T-cell (primary cell): ENCODE measurements at regions not wholly inside any gene's neighbourhood (a gene's known extent, or its start where the extent isn't known, plus 50 kb on each side); places are given as distances from the start of the nearest gene placed in this dataset.

Experiments used
- ATAC-seq, 4 experiments: fragments of 200-7000 bp in 3 of 4; fragments of 150-1000 bp in 1 of 4; cut with Tn5 transposase; replicated peaks in 1 of 4; 1 replicate in 3 of 4; 2 replicates in 1 of 4; pipeline ENCODE4 v1.10.0; 2021; ENCODE audit warnings: moderate library complexity in 3 of 4, mild to moderate bottlenecking in 2 of 4, moderate number of reproducible peaks in 1 of 4
- CTCF ChIA-PET, 2 donors: fragments of 300-600 bp; sonication (Branson Sonifier 250); formaldehyde crosslinking; loops; one replicate each; lab custom pipeline; 2022; ENCODE audit warnings: antibody characterized with exemption in 2 of 2; lab: Charles Lee
- POLR2A ChIA-PET, 2 donors: fragments of 300-600 bp; sonication (Branson Sonifier 250); formaldehyde crosslinking; loops; one replicate each; lab custom pipeline; 2022; ENCODE audit warnings: antibody characterized with exemption in 2 of 2; lab: Charles Lee
- DNase-seq, 35 experiments: peaks; one replicate each; pipeline versions ENCODE4 v3.0.0 to v3.0.0-alpha.2; 2013 to 2023
- H3K27ac ChIP-seq: one replicate; pipeline ENCODE4 v1.5.1; 2013; ENCODE audit warnings: low read length
- H3K27me3 ChIP-seq, 2 experiments: replicated peaks in 1 of 2; 1 replicate in 1 of 2; 2 replicates in 1 of 2; pipeline versions ENCODE4 v1.6.1 to v1.7.0; 2013; ENCODE audit warnings: low read length in 1 of 2, mixed read lengths in 1 of 2; ENCODE audit not compliant: control insufficient read depth in 2 of 2, insufficient read depth in 2 of 2; ENCODE audit errors: extremely low read depth in 1 of 2
- H3K36me3 ChIP-seq, 2 donors: 1 replicate in 1 of 2; 2 replicates in 1 of 2; pipeline versions ENCODE4 v1.6.1 to v1.7.0; 2013; ENCODE audit warnings: low read length in 1 of 2; ENCODE audit not compliant: control insufficient read depth in 2 of 2, insufficient read depth in 1 of 2; ENCODE audit errors: extremely low read depth in 1 of 2
- H3K4me1 ChIP-seq, 2 experiments: 1 replicate in 1 of 2; 2 replicates in 1 of 2; pipeline versions ENCODE4 v1.6.1 to v1.7.0; 2013; ENCODE audit warnings: low read length in 2 of 2, mixed read lengths in 1 of 2; ENCODE audit not compliant: insufficient read depth in 2 of 2, control insufficient read depth in 1 of 2; ENCODE audit errors: extremely low read depth in 1 of 2
- H3K4me3 ChIP-seq, 2 donors: 1 replicate in 1 of 2; 2 replicates in 1 of 2; pipeline versions ENCODE4 v1.5.1 to v1.7.0; 2013; ENCODE audit warnings: mild to moderate bottlenecking in 2 of 2, low read length in 1 of 2, moderate library complexity in 1 of 2; ENCODE audit not compliant: control insufficient read depth in 1 of 2; ENCODE audit errors: extremely low read depth in 1 of 2
- H3K9me3 ChIP-seq: 2 replicates; pipeline ENCODE4 v1.7.0; 2013
- H3K27ac Mint-ChIP-seq, 2 donors: one replicate each; pipeline ENCODE4 v1.8.0; 2020 to 2021; ENCODE audit warnings: mild to moderate bottlenecking in 2 of 2, mixed read lengths in 2 of 2
- H3K27me3 Mint-ChIP-seq, 2 donors: one replicate each; pipeline ENCODE4 v1.8.0; 2021 to 2022; ENCODE audit warnings: mixed read lengths in 2 of 2
- H3K36me3 Mint-ChIP-seq: one replicate; pipeline ENCODE4 v1.8.0; 2021; ENCODE audit warnings: mixed read lengths
- H3K4me1 Mint-ChIP-seq, 3 donors: one replicate each; pipeline ENCODE4 v1.8.0; 2020 to 2022; ENCODE audit warnings: mixed read lengths in 3 of 3, mild to moderate bottlenecking in 1 of 3
- H3K4me3 Mint-ChIP-seq, 3 donors: one replicate each; pipeline ENCODE4 v1.8.0; 2020 to 2022; ENCODE audit warnings: mild to moderate bottlenecking in 3 of 3, mixed read lengths in 3 of 3, moderate library complexity in 3 of 3
- H3K9me3 Mint-ChIP-seq, 3 donors: one replicate each; pipeline ENCODE4 v1.8.0; 2020 to 2022; ENCODE audit warnings: mixed read lengths in 3 of 3
- WGBS: methylation state at CpG from one replicate; pipeline ENCODE4 v1.1.5; 2013; ENCODE audit warnings: missing lambda C conversion rate; ENCODE audit not compliant: insufficient coverage; 5-methylcytosine and 5-hydroxymethylcytosine counted together

GRCh38 chr3:168820810-168821415, 725.2 kb upstream of the GOLIM4 start:
- WGBS = 85% methylated on average over 7 of the region's 8 CpGs
- no peak overlapping the region for H3K27ac Mint-ChIP-seq

GRCh38 chr3:168817177-168817576, 721.5 kb upstream of the GOLIM4 start:
- H3K4me1 Mint-ChIP-seq = no peaks in the 10 kb centered on the region
- WGBS = 92% methylated on average over 2 of the region's 4 CpGs
- H3K4me3 Mint-ChIP-seq = no peak overlapping the region
- POLR2A ChIA-PET = no interaction called here
- H3K4me3 ChIP-seq = no peak overlapping the region
- H3K9me3 Mint-ChIP-seq = no peaks in the 10 kb centered on the region
- DNase-seq (no peak), ATAC-seq (no peak)
- no peaks in the 10 kb centered on the region for H3K27me3 ChIP-seq
- H3K27me3 Mint-ChIP-seq = no peaks in the 10 kb centered on the region
- no peaks in the 10 kb centered on the region for H3K9me3 ChIP-seq
- H3K4me1 ChIP-seq = no peaks in the 10 kb centered on the region
- H3K27ac ChIP-seq = no peak overlapping the region
- H3K27ac Mint-ChIP-seq = no peak overlapping the region
- H3K36me3 Mint-ChIP-seq = no peaks in the 10 kb centered on the region
- CTCF ChIA-PET = no interaction called here
- H3K36me3 ChIP-seq = no peaks in the 10 kb centered on the region

More at GRCh38 chr3:168820810-168821415, 725.2 kb upstream of the GOLIM4 start:
- H3K27me3 ChIP-seq = no peaks in the 10 kb centered on the region
- POLR2A ChIA-PET = interaction anchor here in 1 of 2 donors (0.5 kb wide), 1 partner anchor 13 kb away, joined by 5 read pairs; no protein-coding TSS in a partner anchor
- CTCF ChIA-PET = no interaction called here
- Mint-ChIP-seq H3K4me3 (no peak overlapping the region), H3K4me1 (no peaks in the 10 kb centered on the region), H3K36me3 (no peaks in the 10 kb centered on the region), H3K27me3 (no peaks in the 10 kb centered on the region), H3K9me3 (no peaks in the 10 kb centered on the region)
- H3K27ac ChIP-seq = no peak overlapping the region
- no peak for ATAC-seq
- H3K4me1 ChIP-seq = no peaks in the 10 kb centered on the region
- H3K36me3 ChIP-seq = no peaks in the 10 kb centered on the region
- H3K4me3 ChIP-seq = no peak overlapping the region
- H3K9me3 ChIP-seq = no peaks in the 10 kb centered on the region
- DNase-seq = no peak

- CTCF ChIA-PET = interaction anchor here in 1 of 2 donors (0.6 kb wide), 1 partner anchor 873 kb away, joined by 3 read pairs; no protein-coding TSS in a partner anchor
- no peak overlapping the region for H3K4me3 Mint-ChIP-seq
- H3K9me3 ChIP-seq = no peaks in the 10 kb centered on the region
- H3K9me3 Mint-ChIP-seq = no peaks in the 10 kb centered on the region
- ATAC-seq (no peak), DNase-seq (no peak)
- no peak overlapping the region for H3K4me3 ChIP-seq
- H3K27me3 Mint-ChIP-seq = no peaks in the 10 kb centered on the region
- no peaks in the 10 kb centered on the region for H3K27me3 ChIP-seq
- H3K4me1 Mint-ChIP-seq = no peaks in the 10 kb centered on the region
- WGBS = 86% methylated on average over 1 of the region's 2 CpGs
- POLR2A ChIA-PET = no interaction called here
- H3K4me1 ChIP-seq = no peaks in the 10 kb centered on the region
- no peak overlapping the region for H3K27ac Mint-ChIP-seq
- no peaks in the 10 kb centered on the region for H3K36me3 Mint-ChIP-seq
- no peaks in the 10 kb centered on the region for H3K36me3 ChIP-seq
- H3K27ac ChIP-seq = no peak overlapping the region
These were observed 720.2 kb upstream of the GOLIM4 start for GRCh38 chr3:168815946-168816345.

- Histone ChIP-seq H3K27ac (no peak overlapping the region), H3K4me3 (no peak overlapping the region), H3K27me3 (no peaks in the 10 kb centered on the region), H3K36me3 (no peaks in the 10 kb centered on the region), H3K4me1 (no peaks in the 10 kb centered on the region), H3K9me3 (no peaks in the 10 kb centered on the region)
- CTCF ChIA-PET = interaction anchor here in 1 of 2 donors (0.6 kb wide), 1 partner anchor 159 kb away, joined by 3 read pairs; no protein-coding TSS in a partner anchor
- Mint-ChIP-seq H3K27ac (no peak overlapping the region), H3K4me3 (no peak overlapping the region), H3K4me1 (no peaks in the 10 kb centered on the region), H3K36me3 (no peaks in the 10 kb centered on the region), H3K27me3 (no peaks in the 10 kb centered on the region), H3K9me3 (no peaks in the 10 kb centered on the region)
- DNase-seq (no peak), ATAC-seq (no peak)
- POLR2A ChIA-PET = no interaction called here
- WGBS = 100% methylated on average over 2 of the region's 2 CpGs
These were observed 717.6 kb upstream of the GOLIM4 start for GRCh38 chr3:168813225-168813802.

GRCh38 chr3:168812234-168812633, 716.5 kb upstream of the GOLIM4 start:
- Mint-ChIP-seq H3K36me3 (no peaks in the 10 kb centered on the region), H3K9me3 (no peaks in the 10 kb centered on the region), H3K27me3 (no peaks in the 10 kb centered on the region), H3K27ac (no peak overlapping the region), H3K4me1 (no peaks in the 10 kb centered on the region), H3K4me3 (no peak overlapping the region)
- Histone ChIP-seq H3K27ac (no peak overlapping the region), H3K4me3 (no peak overlapping the region), H3K36me3 (no peaks in the 10 kb centered on the region), H3K9me3 (no peaks in the 10 kb centered on the region), H3K4me1 (no peaks in the 10 kb centered on the region), H3K27me3 (no peaks in the 10 kb centered on the region)
- no peak for DNase-seq
- POLR2A ChIA-PET = interaction anchor here in 1 of 2 donors (0.6 kb wide), 1 partner anchor 15 kb away, joined by 7 read pairs; no protein-coding TSS in a partner anchor
- no CpG with 5 or more reads among the region's 3 CpGs for WGBS
- no peak for ATAC-seq
- CTCF ChIA-PET = no interaction called here

GRCh38 chr3:168808596-168808995, 712.9 kb upstream of the GOLIM4 start:
- Mint-ChIP-seq H3K27ac (no peak overlapping the region), H3K4me1 (no peaks in the 10 kb centered on the region), H3K27me3 (no peaks in the 10 kb centered on the region), H3K9me3 (no peaks in the 10 kb centered on the region), H3K36me3 (no peaks in the 10 kb centered on the region), H3K4me3 (no peak overlapping the region)
- H3K4me3 ChIP-seq = no peak overlapping the region
- H3K4me1 ChIP-seq = no peaks in the 10 kb centered on the region
- DNase-seq (no peak), ATAC-seq (no peak)
- no peaks in the 10 kb centered on the region for H3K36me3 ChIP-seq
- no peak overlapping the region for H3K27ac ChIP-seq
- H3K9me3 ChIP-seq = no peaks in the 10 kb centered on the region
- CTCF ChIA-PET = no interaction called here
- 90% methylated on average over 2 of the region's 3 CpGs for WGBS
- no peaks in the 10 kb centered on the region for H3K27me3 ChIP-seq
- POLR2A ChIA-PET = no interaction called here
